Mammary epithelial cell (primary cell): ENCODE measurements at regions not wholly inside any gene's neighbourhood (a gene's known extent, or its start where the extent isn't known, plus 50 kb on each side); places are given as distances from the start of the nearest gene placed in this dataset.

Source experiments
- EZH2 ChIP-seq: IDR thresholded peaks from 2 replicates; pipeline ENCODE4 v1.6.1; 2012; ENCODE audit warnings: low read length, inconsistent platforms, borderline replicate concordance
- TF ChIP-seq, protein P1 (sequence below), 2 donors: IDR thresholded peaks in 1 of 2; conservative IDR thresholded peaks in 1 of 2; 2 replicates each; pipeline ENCODE4 v1.5.1; 2011 to 2012; ENCODE audit warnings: inconsistent platforms in 2 of 2, low read length in 2 of 2, mild to moderate bottlenecking in 2 of 2, control low read depth in 1 of 2, low read depth in 1 of 2; ENCODE audit not compliant: insufficient read depth in 1 of 2; ENCODE audit errors: extremely low read depth in 1 of 2

- TF ChIP-seq, protein P1, sequence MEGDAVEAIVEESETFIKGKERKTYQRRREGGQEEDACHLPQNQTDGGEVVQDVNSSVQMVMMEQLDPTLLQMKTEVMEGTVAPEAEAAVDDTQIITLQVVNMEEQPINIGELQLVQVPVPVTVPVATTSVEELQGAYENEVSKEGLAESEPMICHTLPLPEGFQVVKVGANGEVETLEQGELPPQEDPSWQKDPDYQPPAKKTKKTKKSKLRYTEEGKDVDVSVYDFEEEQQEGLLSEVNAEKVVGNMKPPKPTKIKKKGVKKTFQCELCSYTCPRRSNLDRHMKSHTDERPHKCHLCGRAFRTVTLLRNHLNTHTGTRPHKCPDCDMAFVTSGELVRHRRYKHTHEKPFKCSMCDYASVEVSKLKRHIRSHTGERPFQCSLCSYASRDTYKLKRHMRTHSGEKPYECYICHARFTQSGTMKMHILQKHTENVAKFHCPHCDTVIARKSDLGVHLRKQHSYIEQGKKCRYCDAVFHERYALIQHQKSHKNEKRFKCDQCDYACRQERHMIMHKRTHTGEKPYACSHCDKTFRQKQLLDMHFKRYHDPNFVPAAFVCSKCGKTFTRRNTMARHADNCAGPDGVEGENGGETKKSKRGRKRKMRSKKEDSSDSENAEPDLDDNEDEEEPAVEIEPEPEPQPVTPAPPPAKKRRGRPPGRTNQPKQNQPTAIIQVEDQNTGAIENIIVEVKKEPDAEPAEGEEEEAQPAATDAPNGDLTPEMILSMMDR (conservative IDR thresholded peaks at IDR 0.05 in 1 of 2, IDR thresholded peaks at IDR 0.05 in 1 of 2; ENCODE audit: extremely low read depth in 1 of 2, insufficient read depth in 1 of 2, low read depth in 1 of 2, low read length in 2 of 2) = no peak
- TF ChIP-seq EZH2 = no peak
Observed at GRCh38 chrX:93461060-93461459, 212.3 kb downstream of the NAP1L3 start.
